ENCODE measurements at regions not wholly inside any gene's neighbourhood (a gene's known extent, or its start where the extent isn't known, plus 50 kb on each side); places are given as distances from the start of the nearest gene placed in this dataset.

DNA sequence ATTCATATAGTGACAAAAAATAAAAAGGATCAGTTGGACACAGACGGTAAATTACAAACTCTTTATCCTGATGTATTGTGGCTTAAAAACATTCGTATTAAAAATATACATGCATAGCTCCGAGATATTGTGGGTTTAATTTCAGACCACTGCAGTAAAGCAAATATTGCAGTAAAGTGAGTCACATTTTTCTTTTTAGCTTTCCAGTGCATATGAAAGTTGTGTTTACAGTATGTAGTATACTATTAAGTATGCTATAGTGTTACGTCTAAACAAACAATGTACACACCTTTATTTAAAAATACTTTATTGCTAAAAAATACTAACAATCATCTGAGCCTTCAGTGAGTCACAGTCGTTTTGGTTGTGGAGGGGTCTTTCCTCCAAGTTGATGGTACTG, 551.8 kb downstream of the CETN3 start:
- TF ChIP-seq ARNTL (CRISPR knock-in tag; IDR thresholded peaks at IDR 0.05; ENCODE audit: borderline replicate concordance, low read depth) (no peak), ZNF8 (CRISPR knock-in tag; IDR thresholded peaks at IDR 0.05) (no peak), ZFP3 (CRISPR knock-in tag; IDR thresholded peaks at IDR 0.05) (no peak), RARB (CRISPR knock-in tag; IDR thresholded peaks at IDR 0.05) (no peak), ZNF70 (CRISPR knock-in tag; IDR thresholded peaks at IDR 0.05) (no peak), ZFP30 (CRISPR knock-in tag; IDR thresholded peaks at IDR 0.05) (no peak), CSDC2 (CRISPR knock-in tag; IDR thresholded peaks at IDR 0.05) (no peak), OSR1 (CRISPR knock-in tag; IDR thresholded peaks at IDR 0.05) (no peak), TCF4 (CRISPR knock-in tag; IDR thresholded peaks at IDR 0.05; ENCODE audit: borderline replicate concordance) (no peak), SNAI2 (CRISPR knock-in tag; IDR thresholded peaks at IDR 0.05) (no peak)
- TF ChIP-seq, protein P1, sequence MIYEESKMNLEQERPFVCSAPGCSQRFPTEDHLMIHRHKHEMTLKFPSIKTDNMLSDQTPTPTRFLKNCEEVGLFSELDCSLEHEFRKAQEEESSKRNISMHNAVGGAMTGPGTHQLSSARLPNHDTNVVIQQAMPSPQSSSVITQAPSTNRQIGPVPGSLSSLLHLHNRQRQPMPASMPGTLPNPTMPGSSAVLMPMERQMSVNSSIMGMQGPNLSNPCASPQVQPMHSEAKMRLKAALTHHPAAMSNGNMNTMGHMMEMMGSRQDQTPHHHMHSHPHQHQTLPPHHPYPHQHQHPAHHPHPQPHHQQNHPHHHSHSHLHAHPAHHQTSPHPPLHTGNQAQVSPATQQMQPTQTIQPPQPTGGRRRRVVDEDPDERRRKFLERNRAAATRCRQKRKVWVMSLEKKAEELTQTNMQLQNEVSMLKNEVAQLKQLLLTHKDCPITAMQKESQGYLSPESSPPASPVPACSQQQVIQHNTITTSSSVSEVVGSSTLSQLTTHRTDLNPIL (CRISPR knock-in tag; IDR thresholded peaks at IDR 0.05; ENCODE audit: low read depth) = no peak
- TF ChIP-seq, protein P2, sequence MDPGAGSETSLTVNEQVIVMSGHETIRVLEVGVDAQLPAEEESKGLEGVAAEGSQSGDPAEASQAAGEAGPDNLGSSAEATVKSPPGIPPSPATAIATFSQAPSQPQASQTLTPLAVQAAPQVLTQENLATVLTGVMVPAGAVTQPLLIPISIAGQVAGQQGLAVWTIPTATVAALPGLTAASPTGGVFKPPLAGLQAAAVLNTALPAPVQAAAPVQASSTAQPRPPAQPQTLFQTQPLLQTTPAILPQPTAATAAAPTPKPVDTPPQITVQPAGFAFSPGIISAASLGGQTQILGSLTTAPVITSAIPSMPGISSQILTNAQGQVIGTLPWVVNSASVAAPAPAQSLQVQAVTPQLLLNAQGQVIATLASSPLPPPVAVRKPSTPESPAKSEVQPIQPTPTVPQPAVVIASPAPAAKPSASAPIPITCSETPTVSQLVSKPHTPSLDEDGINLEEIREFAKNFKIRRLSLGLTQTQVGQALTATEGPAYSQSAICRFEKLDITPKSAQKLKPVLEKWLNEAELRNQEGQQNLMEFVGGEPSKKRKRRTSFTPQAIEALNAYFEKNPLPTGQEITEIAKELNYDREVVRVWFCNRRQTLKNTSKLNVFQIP (CRISPR knock-in tag; IDR thresholded peaks at IDR 0.05; ENCODE audit: borderline replicate concordance, low read depth) = no peak
- TF ChIP-seq, protein P3, sequence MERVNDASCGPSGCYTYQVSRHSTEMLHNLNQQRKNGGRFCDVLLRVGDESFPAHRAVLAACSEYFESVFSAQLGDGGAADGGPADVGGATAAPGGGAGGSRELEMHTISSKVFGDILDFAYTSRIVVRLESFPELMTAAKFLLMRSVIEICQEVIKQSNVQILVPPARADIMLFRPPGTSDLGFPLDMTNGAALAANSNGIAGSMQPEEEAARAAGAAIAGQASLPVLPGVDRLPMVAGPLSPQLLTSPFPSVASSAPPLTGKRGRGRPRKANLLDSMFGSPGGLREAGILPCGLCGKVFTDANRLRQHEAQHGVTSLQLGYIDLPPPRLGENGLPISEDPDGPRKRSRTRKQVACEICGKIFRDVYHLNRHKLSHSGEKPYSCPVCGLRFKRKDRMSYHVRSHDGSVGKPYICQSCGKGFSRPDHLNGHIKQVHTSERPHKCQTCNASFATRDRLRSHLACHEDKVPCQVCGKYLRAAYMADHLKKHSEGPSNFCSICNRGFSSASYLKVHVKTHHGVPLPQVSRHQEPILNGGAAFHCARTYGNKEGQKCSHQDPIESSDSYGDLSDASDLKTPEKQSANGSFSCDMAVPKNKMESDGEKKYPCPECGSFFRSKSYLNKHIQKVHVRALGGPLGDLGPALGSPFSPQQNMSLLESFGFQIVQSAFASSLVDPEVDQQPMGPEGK (CRISPR knock-in tag; IDR thresholded peaks at IDR 0.05; ENCODE audit: borderline replicate concordance) = no peak
